RPMI8226 (cell line): ENCODE measurements at regions not wholly inside any gene's neighbourhood (a gene's known extent, or its start where the extent isn't known, plus 50 kb on each side); places are given as distances from the start of the nearest gene placed in this dataset.
"Not testable (repeated sequence)": the region's sequence is repeated elsewhere in the genome, so short reads cannot be mapped to it uniquely, and the experiment has no call there.

Source experiments
- DNase-seq: peaks from one replicate; pipeline ENCODE4 v3.0.0-alpha.2; 2015

GRCh38 chr12:34198924-34199323 lies 176.6 kb downstream of the ALG10 start:
- DNase-seq: no peak

- DNase-seq: no peak
Measured at GRCh38 chr12:34203866-34204620, 181.7 kb downstream of the ALG10 start.

GRCh38 chr12:34204830-34205285 lies 182.6 kb downstream of the ALG10 start:
- no peak for DNase-seq

- no peak for DNase-seq
Measured at GRCh38 chr12:34205401-34205800, 183.1 kb downstream of the ALG10 start.

GRCh38 chr12:34206061-34206785 lies 183.9 kb downstream of the ALG10 start:
- no peak for DNase-seq

- DNase-seq: no peak
Measured at GRCh38 chr12:34207858-34208257, 185.6 kb downstream of the ALG10 start.

- DNase-seq: no peak
Measured at GRCh38 chr12:34208331-34209258, 186.3 kb downstream of the ALG10 start.

GRCh38 chr12:34209259-34209835 lies 187.1 kb downstream of the ALG10 start:
- no peak for DNase-seq

- DNase-seq: no peak
Measured at GRCh38 chr12:34210183-34210582, 187.9 kb downstream of the ALG10 start.

GRCh38 chr12:34210689-34211530 lies 188.6 kb downstream of the ALG10 start:
- DNase-seq: no peak

GRCh38 chr12:34212651-34213050 lies 190.4 kb downstream of the ALG10 start:
- DNase-seq: no peak

GRCh38 chr12:34214011-34214410 lies 191.7 kb downstream of the ALG10 start:
- no peak for DNase-seq

GRCh38 chr12:34215213-34215892 lies 193.1 kb downstream of the ALG10 start:
- DNase-seq: no peak

- no peak for DNase-seq
Measured at GRCh38 chr12:34215893-34216285, 193.6 kb downstream of the ALG10 start.

GRCh38 chr12:34217660-34218059 lies 195.4 kb downstream of the ALG10 start:
- DNase-seq: no peak

GRCh38 chr12:34218193-34219045 lies 196.1 kb downstream of the ALG10 start:
- peak; percentile 76 for DNase-seq

- no peak for DNase-seq
Measured at GRCh38 chr12:34219046-34219770, 196.9 kb downstream of the ALG10 start.

- not testable (repeated sequence) for DNase-seq
Measured at GRCh38 chr12:34220079-34220478, 197.8 kb downstream of the ALG10 start.

- no peak for DNase-seq
Measured at GRCh38 chr12:34223640-34224039, 201.3 kb downstream of the ALG10 start.

GRCh38 chr12:34226044-34226443 lies 203.7 kb downstream of the ALG10 start:
- DNase-seq: not testable (repeated sequence)
